Mucosa of gallbladder (tissue), 1 donor: ENCODE measurements at regions not wholly inside any gene's neighbourhood (a gene's known extent, or its start where the extent isn't known, plus 50 kb on each side); places are given as distances from the start of the nearest gene placed in this dataset.
"Not testable (repeated sequence)": the region's sequence is repeated elsewhere in the genome, so short reads cannot be mapped to it uniquely, and the experiment has no call there.

Source experiments
- DNase-seq: peaks from one replicate; pipeline ENCODE4 v3.0.0-alpha.2; 2020; ENCODE audit warnings: low spot score
- donor health status: DM: no; HTN: no; CAD: no.

DNA sequence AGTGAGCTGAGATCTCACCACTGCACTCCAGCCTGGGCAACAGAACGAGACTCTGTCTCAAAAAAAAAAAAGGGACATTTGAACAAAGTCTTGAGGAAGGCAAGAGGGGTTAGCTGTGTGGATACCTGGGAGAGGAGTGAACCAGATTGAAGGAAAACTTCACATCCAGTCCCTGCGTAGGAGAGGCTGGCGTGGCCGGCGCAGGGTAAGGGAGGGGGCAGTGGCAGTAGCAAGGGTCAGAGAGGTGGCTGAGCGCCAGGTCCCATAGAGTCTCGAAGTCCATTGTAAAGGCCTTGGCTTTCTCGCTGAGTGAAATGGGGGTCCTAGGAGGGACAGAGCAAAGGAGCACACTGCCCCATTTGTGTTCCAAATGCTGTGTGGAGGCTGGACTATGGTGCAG, 171.8 kb upstream of the WSCD1 start:
- no peak for DNase-seq

DNA sequence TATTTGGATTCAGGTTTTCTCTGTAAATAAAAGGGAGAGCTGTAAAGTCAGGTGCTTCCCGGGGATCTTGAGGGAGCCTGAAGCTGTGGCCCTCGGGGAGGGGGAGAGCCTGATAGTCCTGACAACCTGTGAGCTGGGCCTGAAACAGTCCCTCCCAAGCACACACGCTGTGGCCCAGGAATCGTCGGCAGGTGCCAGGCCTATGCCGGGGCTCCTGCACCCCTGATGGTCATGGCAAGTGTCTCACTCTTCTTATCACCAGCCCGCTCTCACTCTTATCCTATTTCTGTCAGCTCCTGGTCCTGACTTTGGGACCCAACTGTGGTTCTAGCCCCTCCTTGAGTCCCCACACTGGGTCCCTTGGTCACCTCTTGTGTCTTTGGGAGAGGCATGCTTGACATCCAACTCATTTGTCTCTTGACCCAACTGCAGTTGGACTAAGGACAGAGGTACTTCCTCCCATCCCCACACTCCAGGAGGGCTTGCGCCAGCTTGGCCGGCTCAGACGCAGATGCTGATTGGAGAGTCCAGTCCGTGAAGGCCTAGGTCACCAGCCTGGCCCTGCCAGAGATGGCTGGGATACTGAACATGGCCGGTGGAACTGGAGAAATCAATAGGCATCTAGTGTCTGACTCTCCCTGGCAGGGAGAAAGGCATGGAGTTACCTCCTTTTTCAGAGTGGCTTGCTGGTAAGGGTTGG, 170.5 kb upstream of the WSCD1 start:
- DNase-seq, result no peak

GRCh38 chr17:5901731-5902130, 168.4 kb upstream of the WSCD1 start:
- no peak for DNase-seq

DNA sequence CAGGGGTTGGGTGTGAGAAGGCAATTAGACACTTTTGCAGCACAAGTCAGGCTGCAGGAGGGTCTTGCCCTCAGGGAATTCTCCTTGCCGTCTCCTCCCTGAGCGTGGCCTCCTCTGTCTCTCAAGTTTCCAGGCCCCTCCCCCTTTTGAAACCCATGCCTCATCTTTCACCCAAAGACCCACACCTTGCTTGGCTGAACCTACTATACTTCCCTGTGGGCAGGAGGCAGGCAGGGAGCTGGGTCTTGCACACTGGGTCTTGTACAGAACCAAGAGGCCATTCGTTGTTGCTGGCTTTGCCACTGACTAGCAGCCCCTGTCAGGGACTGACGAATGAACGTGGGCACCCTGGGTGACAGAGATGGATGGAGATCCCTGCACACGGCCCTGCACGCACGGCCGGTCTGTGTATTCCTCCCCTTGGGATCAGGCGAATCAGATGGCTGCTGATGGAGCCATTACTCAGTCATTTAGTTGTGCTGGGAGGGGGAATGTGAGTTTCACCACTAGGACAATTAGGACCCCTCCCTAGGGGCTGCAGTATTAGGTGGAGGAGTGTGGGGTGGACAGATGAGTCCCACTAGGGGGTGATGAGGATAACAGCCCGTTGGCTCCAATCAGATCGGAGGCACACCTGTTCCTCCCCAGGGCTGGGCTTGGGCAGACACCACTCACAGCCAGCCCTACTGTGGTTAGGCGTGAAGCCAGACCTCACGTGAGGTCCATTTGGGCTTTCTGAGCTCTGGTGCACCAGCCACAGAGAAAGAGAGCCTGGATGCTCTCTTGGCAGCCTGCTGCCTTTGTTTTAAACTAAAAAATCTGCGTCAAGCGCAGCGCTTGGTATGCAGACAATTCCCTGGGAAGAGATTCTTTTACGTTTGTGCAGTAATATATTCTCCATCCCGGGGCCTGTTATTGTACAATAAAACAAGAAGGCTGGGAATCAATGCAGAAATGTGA, 167.7 kb upstream of the WSCD1 start:
- DNase-seq, result no peak

DNA sequence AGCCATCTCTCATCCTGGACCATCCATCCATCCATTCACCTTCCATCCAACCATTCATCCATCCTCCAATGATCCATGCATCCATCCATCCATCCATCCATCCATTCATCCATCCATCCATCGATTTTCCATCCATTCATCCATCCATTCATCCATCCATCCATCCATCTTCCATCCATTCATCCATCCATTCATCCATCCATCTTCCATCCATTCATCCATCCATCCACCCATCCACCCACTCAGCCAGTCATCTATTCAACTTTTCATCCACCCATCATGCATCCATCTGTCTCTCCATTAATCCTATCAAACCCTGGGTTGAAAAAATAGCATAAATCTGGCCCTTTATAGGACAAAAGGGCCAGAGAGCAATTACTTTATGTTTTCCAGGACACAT, 158.3 kb upstream of the WSCD1 start:
- no peak for DNase-seq

- no peak for DNase-seq
These were observed 157.1 kb upstream of the WSCD1 start for GRCh38 chr17:5913032-5913531.

DNA sequence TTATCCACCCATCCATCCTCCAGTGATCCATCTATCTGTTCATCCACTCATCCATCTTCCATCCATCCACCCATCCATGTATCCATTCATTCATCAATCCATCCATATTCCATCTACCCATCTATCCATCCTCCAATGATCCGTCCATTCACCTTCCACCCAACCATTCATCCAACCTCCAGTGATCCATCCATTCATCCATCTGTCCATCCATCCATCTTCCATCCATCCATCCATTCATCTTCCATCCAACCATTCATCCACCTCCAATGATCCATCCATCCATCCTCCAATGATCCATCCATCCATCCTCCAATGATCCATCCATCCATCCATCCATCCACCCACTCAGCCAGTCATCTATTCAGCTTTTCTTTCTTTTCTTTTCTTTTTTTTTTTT, 156.5 kb upstream of the WSCD1 start:
- DNase-seq, result no peak

- no peak for DNase-seq
These were observed 154.8 kb upstream of the WSCD1 start for GRCh38 chr17:5915337-5915736.

DNA sequence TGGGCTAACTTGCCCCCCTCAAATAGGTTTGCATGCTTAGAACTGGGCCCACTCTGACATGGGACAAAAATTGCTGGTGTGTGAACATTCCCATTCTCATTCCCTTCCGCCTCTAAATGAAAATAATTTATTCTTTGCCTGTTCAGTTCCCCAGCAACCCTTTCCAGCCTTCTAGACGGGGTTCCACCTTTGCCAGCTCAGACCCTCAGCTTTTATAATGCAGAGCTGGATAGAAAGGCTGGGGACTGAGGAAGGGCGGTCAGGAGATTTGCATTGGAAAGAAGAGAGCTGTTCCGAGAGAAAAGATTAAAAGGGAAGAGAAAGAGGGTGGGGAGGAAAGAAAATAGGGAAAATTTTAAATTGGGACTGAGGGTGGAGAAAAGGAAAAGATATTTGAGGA, 151.1 kb upstream of the WSCD1 start:
- DNase-seq, result no peak

DNA sequence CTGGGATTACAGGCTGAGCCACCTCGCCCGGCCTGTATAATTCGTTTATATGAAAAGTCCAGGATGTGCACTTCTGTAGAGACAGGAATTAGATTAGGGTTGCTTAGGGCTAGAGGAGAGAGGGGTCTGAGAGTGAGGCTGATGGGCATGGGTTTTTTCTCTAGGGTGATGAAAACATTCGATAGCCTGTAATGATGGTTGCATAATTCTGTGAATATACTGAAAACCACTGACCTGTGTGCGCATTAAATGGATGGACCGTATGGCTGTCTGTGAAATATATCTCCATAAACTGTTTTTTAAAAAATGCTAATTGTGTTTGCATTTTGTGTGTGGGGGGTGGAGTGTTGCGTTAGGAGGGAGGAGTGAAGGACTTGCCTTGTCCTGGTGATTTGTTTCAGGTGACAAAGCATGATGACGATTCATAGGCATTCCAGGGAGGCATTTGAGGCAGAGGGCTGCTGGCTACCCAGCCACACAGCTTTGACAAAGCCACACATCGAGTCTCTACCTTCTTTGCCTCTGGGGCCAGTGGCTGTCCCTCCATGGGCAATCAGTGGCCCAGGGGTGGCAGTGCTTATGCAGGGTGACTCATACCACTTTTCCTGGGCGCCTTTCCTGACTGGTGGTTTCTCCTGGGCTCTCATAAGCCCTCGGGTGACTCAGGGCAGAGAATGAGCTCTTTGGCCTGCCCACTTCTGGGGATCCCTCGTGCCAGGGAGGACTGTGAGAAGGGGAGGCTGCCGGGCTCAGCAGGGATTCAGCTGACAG, 148.5 kb upstream of the WSCD1 start:
- no peak for DNase-seq

GRCh38 chr17:5922476-5922875, 147.7 kb upstream of the WSCD1 start:
- no peak for DNase-seq

DNA sequence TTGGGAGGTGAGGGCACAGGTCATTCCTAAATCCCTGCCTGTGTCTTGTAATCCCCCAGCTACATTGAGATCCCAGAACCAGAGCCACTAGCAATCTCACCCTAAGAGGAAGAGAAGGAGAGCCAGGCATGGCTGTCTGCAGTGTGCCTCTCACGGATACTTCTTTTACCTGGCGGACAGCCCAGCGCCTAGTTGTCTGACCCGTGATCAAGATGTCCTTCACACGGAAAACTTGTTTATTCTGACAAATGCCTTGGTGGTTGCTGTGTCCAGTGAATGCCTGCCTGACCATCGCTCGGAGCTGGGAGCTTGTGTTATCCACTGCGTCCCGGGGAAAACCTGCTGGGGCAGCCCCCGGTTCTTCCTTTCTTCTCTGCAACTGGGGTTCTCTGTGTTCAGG, 140.5 kb upstream of the WSCD1 start:
- no peak for DNase-seq

DNA sequence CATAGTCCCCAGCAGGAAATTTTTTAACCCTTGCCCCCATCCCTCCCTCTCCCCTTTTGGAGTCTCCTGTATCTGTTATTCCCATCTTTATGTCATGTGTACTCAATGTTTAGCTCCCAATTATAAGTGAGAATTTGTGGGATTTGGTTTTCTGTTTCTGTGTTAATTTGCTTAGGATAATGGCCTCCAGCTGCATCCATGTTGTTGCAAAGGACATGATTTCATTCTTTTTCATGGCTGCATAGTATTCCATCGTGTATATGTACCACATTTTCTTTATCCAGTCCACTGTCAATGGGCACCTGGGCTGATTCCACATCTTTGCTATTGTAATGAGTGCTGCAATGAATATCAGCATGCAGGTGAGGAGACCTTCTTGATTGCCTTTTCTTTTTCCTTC, 139.6 kb upstream of the WSCD1 start:
- DNase-seq, result not testable (repeated sequence)

GRCh38 chr17:5931616-5932015, 138.6 kb upstream of the WSCD1 start:
- DNase-seq, result no peak

- no peak for DNase-seq
These were observed 136.7 kb upstream of the WSCD1 start for GRCh38 chr17:5933430-5933829.

DNA sequence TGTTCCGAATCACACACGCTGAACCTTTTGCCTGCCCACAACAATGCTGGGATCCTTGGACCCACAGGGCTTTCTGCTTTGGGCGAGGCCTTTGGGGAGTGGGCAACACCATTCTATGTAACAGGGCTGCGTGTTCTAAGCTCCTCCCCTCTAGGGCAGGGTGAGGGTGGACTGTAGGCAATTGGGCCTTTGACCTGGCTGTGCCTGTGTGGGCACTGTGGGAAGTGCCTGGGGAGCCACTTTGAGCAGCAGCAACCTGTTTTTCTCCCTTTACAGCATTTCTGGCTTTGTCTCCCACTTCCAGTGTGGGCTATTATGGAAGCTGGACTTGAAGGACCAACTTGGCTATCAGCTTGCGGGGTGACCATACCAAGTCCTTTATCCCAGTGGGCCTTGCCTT, 128.9 kb upstream of the WSCD1 start:
- DNase-seq, result no peak

GRCh38 chr17:5942687-5943086, 127.5 kb upstream of the WSCD1 start:
- DNase-seq, result no peak

DNA sequence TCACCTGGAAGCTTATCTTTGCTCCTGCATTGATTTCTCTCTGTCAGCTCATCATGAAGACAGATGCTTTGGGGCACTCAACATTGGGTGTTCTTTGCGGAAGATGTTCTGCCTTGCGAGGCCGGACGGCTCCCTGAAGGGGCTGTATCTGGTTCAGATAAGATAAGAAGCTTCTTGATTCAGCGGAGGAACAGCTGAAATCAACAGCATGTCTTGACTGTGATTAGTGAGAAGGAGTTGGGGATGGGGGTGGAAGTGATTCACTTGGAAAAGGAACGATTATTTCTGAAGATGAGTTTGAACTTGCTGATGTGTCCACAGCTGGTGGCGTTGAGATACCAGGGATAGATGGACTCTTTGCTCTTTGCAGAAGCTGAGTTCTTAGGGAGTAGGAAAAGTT, 126.9 kb upstream of the WSCD1 start:
- DNase-seq, result no peak

DNA sequence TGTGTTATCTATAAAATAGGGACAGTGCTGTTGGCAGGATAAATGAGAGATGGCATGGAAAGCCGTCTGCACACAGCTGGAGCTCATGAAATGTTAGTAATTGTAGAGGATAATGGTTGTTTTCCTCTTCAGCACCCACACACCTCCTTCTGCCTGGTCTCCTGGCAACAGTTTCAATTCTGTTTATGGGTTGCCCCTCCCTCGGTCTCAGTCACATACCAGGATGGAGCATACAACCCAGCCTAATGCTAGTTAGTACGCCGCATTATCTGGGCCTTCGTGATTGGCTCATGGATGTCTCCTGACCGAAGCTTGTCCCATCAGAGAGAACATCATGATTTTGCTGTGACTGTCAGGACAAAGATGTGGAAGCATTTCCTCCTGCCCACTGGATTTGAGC, 126.2 kb upstream of the WSCD1 start:
- no peak for DNase-seq

GRCh38 chr17:5947701-5948180, 122.4 kb upstream of the WSCD1 start:
- DNase-seq, result no peak

DNA sequence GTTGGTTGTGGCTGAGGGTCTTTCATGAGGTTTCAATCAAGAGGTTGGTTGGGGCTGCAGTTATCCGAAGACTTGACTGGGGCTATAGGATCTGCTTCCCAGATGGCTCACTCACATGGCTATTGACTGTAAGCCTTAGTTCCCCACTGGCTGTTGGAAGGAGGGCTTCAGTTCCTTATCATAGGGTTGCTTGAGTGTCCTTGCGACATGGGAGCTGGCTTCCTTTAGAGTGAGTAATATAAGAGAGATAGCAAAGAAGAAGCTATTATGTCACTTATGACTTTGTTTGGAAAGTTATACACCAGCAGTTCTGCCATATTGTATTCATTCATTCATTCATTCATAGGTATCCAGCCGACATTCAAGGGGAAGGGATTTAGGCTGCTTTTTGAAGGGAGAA, 121.4 kb upstream of the WSCD1 start:
- DNase-seq, result no peak

DNA sequence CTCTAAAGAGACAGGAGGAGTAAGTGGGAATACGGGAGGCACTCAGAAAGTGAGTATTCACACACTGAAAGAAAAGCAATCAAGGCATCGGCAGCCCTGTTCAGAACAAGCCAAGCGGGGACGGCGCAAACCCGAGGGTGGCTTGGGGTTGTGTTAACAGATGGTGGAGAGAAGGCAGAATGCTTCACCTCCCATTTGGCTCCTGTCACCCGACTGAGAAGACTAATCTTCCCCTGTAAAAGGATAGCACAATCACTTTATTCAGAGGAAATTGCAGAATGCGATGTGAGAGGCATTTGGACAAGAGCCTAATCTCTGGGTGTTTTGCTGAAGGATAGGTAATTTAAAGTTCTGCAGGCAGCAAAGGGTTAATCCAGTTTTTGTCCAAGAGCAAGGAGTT, 119.3 kb upstream of the WSCD1 start:
- DNase-seq, result no peak
